Endothelial cell of umbilical vein (primary cell): ENCODE measurements at regions not wholly inside any gene's neighbourhood (a gene's known extent, or its start where the extent isn't known, plus 50 kb on each side); places are given as distances from the start of the nearest gene placed in this dataset.

Experiments
- BruUV-seq: library from RNA; stranded (reverse); fragments of 400-500 nt; replicated peaks from 2 replicates; lab custom pipeline; 2021; lab: Mats Ljungman, UMichigan
- CTCF ChIA-PET: fragments of 300-600, 350-600 bp; sonication (Branson Sonifier 250); formaldehyde crosslinking; loops from one replicate; lab custom pipeline; 2021; ENCODE audit warnings: antibody characterized with exemption, inconsistent platforms; lab: Charles Lee
- POLR2A ChIA-PET: fragments of 300-600, 350-600 bp; sonication (Branson Sonifier 250); formaldehyde crosslinking; loops from one replicate; lab custom pipeline; 2021; ENCODE audit warnings: antibody characterized with exemption, inconsistent platforms; lab: Charles Lee
- DNase-seq: peaks from one replicate; pipeline ENCODE4 v3.0.0-alpha.2; 2011; ENCODE audit warnings: low read depth, low spot score
- FAIRE-seq: peaks from 2 replicates; lab custom pipeline; 2011; peaks lifted over from hg19 to GRCh38; lab: Jason Lieb, UNC
- H2AFZ ChIP-seq: 2 replicates; pipeline ENCODE4 v1.6.0; 2012; ENCODE audit warnings: low read depth, low read length, control low read depth, inconsistent platforms
- H3K27ac ChIP-seq: 2 replicates; pipeline ENCODE4 v1.5.1; 2011; ENCODE audit warnings: low read depth, mild to moderate bottlenecking, control low read depth, low read length, moderate library complexity; ENCODE audit not compliant: insufficient read depth
- H3K27me3 ChIP-seq, 2 experiments: 2 replicates each; pipeline versions ENCODE4 v1.6.0 to v1.6.1; 2011; ENCODE audit warnings: low read length in 2 of 2, mixed read lengths in 1 of 2; ENCODE audit not compliant: control insufficient read depth in 2 of 2, insufficient read depth in 2 of 2
- H3K36me3 ChIP-seq, 2 experiments: 2 replicates in 1 of 2; 3 replicates in 1 of 2; pipeline ENCODE4 v1.5.1; 2011; ENCODE audit warnings: low read length in 2 of 2, mild to moderate bottlenecking in 1 of 2, moderate library complexity in 1 of 2; ENCODE audit not compliant: control insufficient read depth in 2 of 2, insufficient read depth in 2 of 2; ENCODE audit errors: extremely low read depth in 1 of 2
- H3K4me1 ChIP-seq: 3 replicates; pipeline ENCODE4 v1.5.1; 2011; ENCODE audit warnings: mild to moderate bottlenecking, low read length; ENCODE audit not compliant: control insufficient read depth, insufficient read depth; ENCODE audit errors: extremely low read depth
- H3K4me2 ChIP-seq: 2 replicates; pipeline ENCODE4 v1.6.1; 2011; ENCODE audit warnings: low read length, control low read depth, mixed read lengths; ENCODE audit not compliant: insufficient read depth
- H3K4me3 ChIP-seq, 3 experiments: fragments of 200-600 bp in 1 of 3; sonication (generic), shearing (Covaris generic) in 1 of 3; replicated peaks in 1 of 3; 2 replicates each; pipeline ENCODE4 v1.5.1; 2011 to 2016; ENCODE audit warnings: control low read depth in 3 of 3, low read length in 3 of 3, mild to moderate bottlenecking in 2 of 3, inconsistent platforms in 1 of 3, low read depth in 1 of 3, moderate library complexity in 1 of 3; ENCODE audit not compliant: insufficient read depth in 1 of 3
- H3K79me2 ChIP-seq: 2 replicates; pipeline ENCODE4 v1.6.0; 2012; ENCODE audit warnings: low read length, inconsistent platforms; ENCODE audit not compliant: control insufficient read depth, insufficient read depth
- H3K9ac ChIP-seq: replicated peaks from 2 replicates; pipeline ENCODE3; 2011; ENCODE audit warnings: low read length, control low read depth; ENCODE audit not compliant: insufficient read depth; ENCODE audit errors: extremely low read depth
- H3K9me1 ChIP-seq: replicated peaks from 3 replicates; pipeline ENCODE4 v1.6.0; 2011; ENCODE audit warnings: mild to moderate bottlenecking, low read length; ENCODE audit not compliant: control insufficient read depth, insufficient read depth; ENCODE audit errors: extremely low read depth
- H3K9me3 ChIP-seq: replicated peaks from 2 replicates; pipeline ENCODE4 v1.5.1; 2012; ENCODE audit warnings: low read length, inconsistent platforms; ENCODE audit not compliant: control insufficient read depth, insufficient read depth
- H4K20me1 ChIP-seq: replicated peaks from 2 replicates; pipeline ENCODE3; 2011; ENCODE audit warnings: mild to moderate bottlenecking, low read length; ENCODE audit not compliant: control insufficient read depth, insufficient read depth; ENCODE audit errors: extremely low read depth
- CTCF ChIP-seq, 2 donors: IDR thresholded peaks; 1 replicate in 1 of 2; 2 replicates in 1 of 2; pipeline ENCODE4 v1.5.1; 2011; ENCODE audit warnings: low read length in 2 of 2, mild to moderate bottlenecking in 2 of 2, moderate library complexity in 2 of 2, control low read depth in 1 of 2, inconsistent platforms in 1 of 2, low read depth in 1 of 2; ENCODE audit not compliant: insufficient read depth in 1 of 2; ENCODE audit errors: extremely low read depth in 1 of 2
- EZH2 ChIP-seq: IDR thresholded peaks from 2 replicates; pipeline ENCODE4 v1.6.1; 2012; ENCODE audit warnings: borderline replicate concordance, low read depth, mild to moderate bottlenecking, moderate library complexity, low read length, inconsistent platforms; ENCODE audit not compliant: severe bottlenecking
- FOS ChIP-seq: IDR thresholded peaks from 2 replicates; pipeline ENCODE4 v1.6.1; 2011; ENCODE audit warnings: mild to moderate bottlenecking, low read length, moderate library complexity, borderline replicate concordance; ENCODE audit not compliant: insufficient read depth
- GATA2 ChIP-seq: IDR thresholded peaks from 2 replicates; pipeline ENCODE4 v1.7.0; 2011; ENCODE audit warnings: low read depth, mild to moderate bottlenecking, moderate library complexity, mixed read lengths, low read length; ENCODE audit not compliant: insufficient read length, insufficient read depth
- JUN ChIP-seq: IDR thresholded peaks from 2 replicates; pipeline ENCODE4 v1.6.1; 2011; ENCODE audit warnings: borderline replicate concordance, low read depth; ENCODE audit not compliant: insufficient read length, insufficient read depth
- MAX ChIP-seq: IDR thresholded peaks from 2 replicates; pipeline ENCODE4 v1.6.1; 2011; ENCODE audit not compliant: insufficient read depth, insufficient read length
- MYC ChIP-seq: IDR thresholded peaks from one replicate; pipeline ENCODE4 v1.6.1; 2011; ENCODE audit warnings: mild to moderate bottlenecking, low read depth, low read length
- POLR2A ChIP-seq: IDR thresholded peaks from 2 replicates; pipeline ENCODE4 v1.6.1; 2012; ENCODE audit warnings: low read depth, mild to moderate bottlenecking, control low read depth, low read length
- POLR2AphosphoS5 ChIP-seq: IDR thresholded peaks from 2 replicates; pipeline ENCODE4 v1.6.1; 2012; ENCODE audit warnings: low read depth, mild to moderate bottlenecking, control low read depth, low read length, moderate library complexity; ENCODE audit not compliant: insufficient read depth
- dilution Hi-C: fragments of 300-500 bp; cut with MboI; formaldehyde crosslinking; loops from one replicate; pipeline ENCODE4 v1.15.0; 2019; ENCODE audit warnings: low sequenced_read_pairs; ENCODE audit not compliant: extremely low pct_ligation_motif_present
- intact Hi-C: fragments of 100-400 bp; cut with micrococcal nuclease; formaldehyde crosslinking; loops from one replicate; pipeline ENCODE4 v1.10.0; 2022

- Histone ChIP-seq H3K36me3 (no peaks in the 10 kb centered on the region), H3K4me1 (no peaks in the 10 kb centered on the region), H3K27me3 (no peaks in the 10 kb centered on the region), H3K79me2 (no peaks in the 10 kb centered on the region), H4K20me1 (no peaks in the 10 kb centered on the region), H3K9me1 (no peaks in the 10 kb centered on the region), H3K27ac (no peak overlapping the region), H2AFZ (no peak overlapping the region), H3K9ac (no peak overlapping the region), H3K9me3 (no peaks in the 10 kb centered on the region), H3K4me2 (no peak overlapping the region), H3K4me3 (no peak overlapping the region)
- FAIRE-seq, result no peak
- TF ChIP-seq MAX, result no peak
- TF ChIP-seq EZH2, result no peak
- TF ChIP-seq CTCF (IDR thresholded peaks at IDR 0.05; ENCODE audit: extremely low read depth in 1 of 2, insufficient read depth in 1 of 2, low read depth in 1 of 2, low read length in 2 of 2), result no peak
- no peak for TF ChIP-seq POLR2AphosphoS5
- no peak for TF ChIP-seq MYC
- no peak for TF ChIP-seq FOS
- no peak for TF ChIP-seq POLR2A
- TF ChIP-seq GATA2, result no peak
- no peak for TF ChIP-seq JUN
- dilution Hi-C loops, result no loop called here
- DNase-seq, result no peak
- intact Hi-C loops, result no loop called here
- POLR2A ChIA-PET, result no interaction called here
- CTCF ChIA-PET, result no interaction called here
- no TSS peak for BruUV-seq
These were observed 227.1 kb upstream of the ZFHX3 start for GRCh38 chr16:73275024-73275423.
